Spleen (tissue), 11 donors: ENCODE measurements at regions not wholly inside any gene's neighbourhood (a gene's known extent, or its start where the extent isn't known, plus 50 kb on each side); places are given as distances from the start of the nearest gene placed in this dataset.

ENCODE experiments used
- DNase-seq: peaks from one replicate; pipeline ENCODE4 v3.0.0-alpha.2; 2020
- H3K27ac ChIP-seq, 8 donors: fragments of 200-600 bp; sonication (generic) in 7 of 8; 1 replicate in 4 of 8; 2 replicates in 4 of 8; pipeline versions ENCODE4 v1.5.0 to v1.8.0; 2016 to 2021; ENCODE audit warnings: inconsistent platforms in 4 of 8, mild to moderate bottlenecking in 4 of 8, moderate library complexity in 1 of 8
- H3K27me3 ChIP-seq, 7 donors: fragments of 200-600 bp; sonication (generic) in 6 of 7; replicated peaks in 1 of 7; 1 replicate in 4 of 7; 2 replicates in 3 of 7; pipeline versions ENCODE4 v1.5.0 to v1.8.0; 2016 to 2021; ENCODE audit warnings: inconsistent platforms in 3 of 7, mild to moderate bottlenecking in 1 of 7
- H3K36me3 ChIP-seq, 6 donors: fragments of 200-600 bp; sonication (generic) in 5 of 6; 1 replicate in 4 of 6; 2 replicates in 2 of 6; pipeline versions ENCODE4 v1.5.0 to v1.8.0; 2016 to 2021; ENCODE audit warnings: inconsistent platforms in 2 of 6
- H3K4me1 ChIP-seq, 6 donors: fragments of 200-600 bp; sonication (generic) in 5 of 6; 1 replicate in 3 of 6; 2 replicates in 3 of 6; pipeline versions ENCODE4 v1.5.0 to v1.8.0; 2016 to 2021; ENCODE audit warnings: inconsistent platforms in 3 of 6
- H3K4me3 ChIP-seq, 8 donors: fragments of 200-600 bp; sonication (generic) in 7 of 8; 1 replicate in 4 of 8; 2 replicates in 4 of 8; pipeline versions ENCODE4 v1.5.0 to v1.8.0; 2016 to 2021; ENCODE audit warnings: inconsistent platforms in 4 of 8, mild to moderate bottlenecking in 4 of 8, moderate library complexity in 2 of 8
- H3K9me3 ChIP-seq, 8 donors: fragments of 200-600 bp; sonication (generic) in 7 of 8; 1 replicate in 4 of 8; 2 replicates in 4 of 8; pipeline versions ENCODE4 v1.5.0 to v1.8.0; 2016 to 2021; ENCODE audit warnings: inconsistent platforms in 4 of 8
- CTCF ChIP-seq, 11 experiments: fragments of 200-600 bp in 7 of 11; fragments of 450-650 bp in 4 of 11; sonication (generic) in 4 of 11; IDR thresholded peaks in 8 of 11; conservative IDR thresholded peaks in 3 of 11; 1 replicate in 7 of 11; 2 replicates in 4 of 11; pipeline versions ENCODE4 v1.4.0 to v1.8.0; 2016 to 2021; ENCODE audit warnings: antibody characterized with exemption in 11 of 11, inconsistent platforms in 4 of 11, mild to moderate bottlenecking in 1 of 11
- POLR2A ChIP-seq, 3 donors: fragments of 450-650 bp; IDR thresholded peaks; one replicate each; pipeline ENCODE4 v1.5.1; 2017; ENCODE audit warnings: antibody characterized with exemption in 3 of 3, mild to moderate bottlenecking in 1 of 3
- POLR2AphosphoS5 ChIP-seq, 3 donors: sonication (generic); formaldehyde crosslinking; IDR thresholded peaks; one replicate each; pipeline ENCODE4 v1.5.1; 2017; ENCODE audit warnings: antibody characterized with exemption in 3 of 3
- WGBS, 5 donors: extraction: QIAGEN DNeasy Blood & Tissue Kit in 3 of 5; methylation state at CpG; one replicate each; pipeline versions ENCODE4 v1.1.5 to v1.1.7; 2013 to 2018; 5-methylcytosine and 5-hydroxymethylcytosine counted together
- intact Hi-C: fragments of 100-400 bp; cut with DNase I; formaldehyde crosslinking; loops from one replicate; pipeline ENCODE4 v1.15.0; 2023; ENCODE audit warnings: low total_unique reads
- donor health status: healthy with polysubstance abuse.
- donor health status: DM: no; HTN: no; CAD: no; lungs with moderate emphysema.
- donor health status: DM: no; HTN: no; CAD: no.
- donor health status: Bipolar disorder and iron deficiency.
- donor health status: healthy.
- donor health status: DM: no; HTN: no; CAD: no.
- donor health status: DM: yes; HTN: yes; CAD: no.

GRCh38 chr2:58553522-58553921, 312.4 kb upstream of the FANCL start:
- H3K4me1 ChIP-seq: no peaks in the 10 kb centered on the region
- no peaks in the 10 kb centered on the region for H3K36me3 ChIP-seq
- TF ChIP-seq POLR2AphosphoS5 (IDR thresholded peaks at IDR 0.05): no peak
- TF ChIP-seq CTCF (IDR thresholded peaks at IDR 0.05 in 8 of 11, conservative IDR thresholded peaks at IDR 0.05 in 3 of 11): no peak
- no peak for TF ChIP-seq POLR2A (IDR thresholded peaks at IDR 0.05)
- H3K27me3 ChIP-seq: no peaks in the 10 kb centered on the region
- no peaks in the 10 kb centered on the region for H3K9me3 ChIP-seq
- intact Hi-C loops: no loop called here
- H3K4me3 ChIP-seq: no peak overlapping the region
- no peak for DNase-seq
- WGBS, 5 donors: 81 to 97% (median 85%) methylated on average over 1 of the region's 1 CpG
- no peak overlapping the region for H3K27ac ChIP-seq

- no peak overlapping the region for H3K4me3 ChIP-seq
- H3K27me3 ChIP-seq: no peaks in the 10 kb centered on the region
- intact Hi-C loops: no loop called here
- no peak for DNase-seq
- no peak for TF ChIP-seq POLR2A (IDR thresholded peaks at IDR 0.05)
- no peak overlapping the region for H3K27ac ChIP-seq
- WGBS, 5 donors: 73 to 88% (median 83%) methylated on average over 3 of the region's 3 CpGs
- H3K9me3 ChIP-seq: no peaks in the 10 kb centered on the region
- no peaks in the 10 kb centered on the region for H3K4me1 ChIP-seq
- H3K36me3 ChIP-seq: no peaks in the 10 kb centered on the region
These were observed 304.5 kb upstream of the FANCL start for GRCh38 chr2:58545300-58546280.

GRCh38 chr2:58543442-58543841, 302.3 kb upstream of the FANCL start:
- intact Hi-C loops: no loop called here
- WGBS, 5 donors: 76 to 90% (median 82%) methylated on average over 3 of the region's 3 CpGs
- no peak overlapping the region for H3K4me3 ChIP-seq
- H3K27ac ChIP-seq: no peak overlapping the region
- TF ChIP-seq POLR2AphosphoS5 (IDR thresholded peaks at IDR 0.05) (no peak), CTCF (IDR thresholded peaks at IDR 0.05 in 8 of 11, conservative IDR thresholded peaks at IDR 0.05 in 3 of 11) (no peak), POLR2A (IDR thresholded peaks at IDR 0.05) (no peak)
- no peaks in the 10 kb centered on the region for H3K36me3 ChIP-seq
- no peaks in the 10 kb centered on the region for H3K27me3 ChIP-seq
- no peaks in the 10 kb centered on the region for H3K4me1 ChIP-seq
- H3K9me3 ChIP-seq: no peaks in the 10 kb centered on the region
- no peak for DNase-seq

GRCh38 chr2:58541511-58541910, 300.4 kb upstream of the FANCL start:
- H3K4me3 ChIP-seq: no peak overlapping the region
- no peak for DNase-seq
- intact Hi-C loops: no loop called here
- H3K27ac ChIP-seq: no peak overlapping the region
- H3K4me1 ChIP-seq: no peaks in the 10 kb centered on the region
- no peaks in the 10 kb centered on the region for H3K9me3 ChIP-seq
- no peaks in the 10 kb centered on the region for H3K36me3 ChIP-seq
- 77 to 87% (median 80%) methylated on average over 7 of the region's 7 CpGs for WGBS, 5 donors
- no peaks in the 10 kb centered on the region for H3K27me3 ChIP-seq
- no peak for TF ChIP-seq CTCF (IDR thresholded peaks at IDR 0.05 in 8 of 11, conservative IDR thresholded peaks at IDR 0.05 in 3 of 11)
- no peak for TF ChIP-seq POLR2AphosphoS5 (IDR thresholded peaks at IDR 0.05)
- no peak for TF ChIP-seq POLR2A (IDR thresholded peaks at IDR 0.05)
